GM23338 (cell line): ENCODE measurements at regions not wholly inside any gene's neighbourhood (a gene's known extent, or its start where the extent isn't known, plus 50 kb on each side); places are given as distances from the start of the nearest gene placed in this dataset.

Experiments
- ATAC-seq: fragments of 200-7000 bp; cut with Tn5 transposase; 3 replicates; pipeline ENCODE4 v1.9.1; 2020
- DNase-seq: peaks from one replicate; pipeline ENCODE4 v3.0.0-alpha.2; 2015; ENCODE audit warnings: low spot score
- H2AFZ ChIP-seq: fragments of 200-600 bp; sonication (generic); 2 replicates; pipeline ENCODE4 v1.8.0; 2016; ENCODE audit warnings: antibody characterized with exemption, mild to moderate bottlenecking, moderate library complexity
- H3F3A ChIP-seq: fragments of 200-600 bp; sonication (generic); replicated peaks from 2 replicates; pipeline ENCODE4 v1.8.0; 2017; ENCODE audit warnings: antibody characterized with exemption, mixed run types, low read depth
- H3K27ac ChIP-seq: fragments of 200-600 bp; sonication (generic); 2 replicates; pipeline ENCODE4 v1.6.1; 2016; ENCODE audit warnings: low read depth
- H3K27me3 ChIP-seq: fragments of 200-600 bp; sonication (generic); 2 replicates; pipeline ENCODE4 v1.8.0; 2016; ENCODE audit warnings: mild to moderate bottlenecking, mixed run types, moderate library complexity; ENCODE audit not compliant: insufficient read depth
- H3K36me3 ChIP-seq: fragments of 200-600 bp; sonication (generic); 2 replicates; pipeline ENCODE4 v1.8.0; 2016; ENCODE audit warnings: mild to moderate bottlenecking; ENCODE audit not compliant: insufficient read depth
- H3K4me1 ChIP-seq: fragments of 200-600 bp; sonication (generic); 2 replicates; pipeline ENCODE4 v1.8.0; 2016; ENCODE audit warnings: mild to moderate bottlenecking, moderate library complexity; ENCODE audit not compliant: insufficient read depth
- H3K4me2 ChIP-seq: fragments of 200-600 bp; sonication (generic); 2 replicates; pipeline ENCODE4 v1.7.1; 2017; ENCODE audit warnings: mixed run types
- H3K4me3 ChIP-seq: fragments of 200-600 bp; sonication (generic); 2 replicates; pipeline ENCODE4 v1.6.1; 2016; ENCODE audit warnings: mixed run types
- H3K79me2 ChIP-seq: fragments of 200-600 bp; sonication (generic); replicated peaks from 2 replicates; pipeline ENCODE4 v1.8.0; 2017; ENCODE audit warnings: mild to moderate bottlenecking; ENCODE audit not compliant: insufficient read depth
- H3K9me2 ChIP-seq: fragments of 200-600 bp; sonication (generic); 2 replicates; pipeline ENCODE4 v1.8.0; 2017; ENCODE audit not compliant: insufficient read depth
- H4K20me1 ChIP-seq: fragments of 200-600 bp; sonication (generic); replicated peaks from 2 replicates; pipeline ENCODE4 v1.8.0; 2017; ENCODE audit warnings: mild to moderate bottlenecking; ENCODE audit not compliant: insufficient read depth
- H3K27ac Mint-ChIP-seq: 2 replicates; pipeline ENCODE4 v1.8.0; 2020; ENCODE audit warnings: inconsistent platforms, mild to moderate bottlenecking, moderate library complexity, mixed read lengths
- H3K27me3 Mint-ChIP-seq: 3 replicates; pipeline ENCODE4 v1.8.0; 2022; ENCODE audit warnings: low read depth, mild to moderate bottlenecking, moderate library complexity, mixed read lengths, inconsistent platforms; ENCODE audit not compliant: insufficient read depth, poor library complexity
- H3K36me3 Mint-ChIP-seq: 3 replicates; pipeline ENCODE4 v1.8.0; 2021; ENCODE audit warnings: low read depth, mild to moderate bottlenecking, inconsistent platforms, moderate library complexity, mixed read lengths
- H3K4me1 Mint-ChIP-seq: 3 replicates; pipeline ENCODE4 v1.8.0; 2020; ENCODE audit warnings: mild to moderate bottlenecking, inconsistent platforms, mixed read lengths
- H3K4me3 Mint-ChIP-seq: 3 replicates; pipeline ENCODE4 v1.8.0; 2021; ENCODE audit warnings: moderate library complexity, mild to moderate bottlenecking, inconsistent platforms, mixed read lengths
- H3K9me3 Mint-ChIP-seq: 3 replicates; pipeline ENCODE4 v1.8.0; 2020; ENCODE audit warnings: moderate library complexity, mild to moderate bottlenecking, inconsistent platforms, mixed read lengths
- CREB1 ChIP-seq: fragments of 250-450 bp; sonication (Bioruptor Pico); IDR thresholded peaks from 2 replicates; pipeline ENCODE4 v1.5.0; 2020; ENCODE audit warnings: low read depth, mild to moderate bottlenecking, moderate library complexity
- EZH2 ChIP-seq: fragments of 200-600 bp; sonication (generic); IDR thresholded peaks from one replicate; pipeline ENCODE4 v1.8.0; 2017; ENCODE audit warnings: antibody characterized with exemption, mild to moderate bottlenecking, low read depth; ENCODE audit not compliant: unreplicated experiment
- EZH2phosphoT487 ChIP-seq: fragments of 200-600 bp; sonication (generic); IDR thresholded peaks from one replicate; pipeline ENCODE4 v1.8.1; 2018; ENCODE audit warnings: antibody characterized with exemption; ENCODE audit not compliant: unreplicated experiment
- JUNB ChIP-seq: IDR thresholded peaks from one replicate; pipeline ENCODE4 v1.6.1; 2016; ENCODE audit warnings: antibody characterized with exemption; ENCODE audit not compliant: unreplicated experiment
- NANOG ChIP-seq: IDR thresholded peaks from 2 replicates; pipeline ENCODE4 v1.6.1; 2016; ENCODE audit warnings: antibody characterized with exemption, borderline replicate concordance
- POLR2AphosphoS5 ChIP-seq: IDR thresholded peaks from 2 replicates; pipeline ENCODE4 v1.6.1; 2016; ENCODE audit warnings: antibody characterized with exemption, low read depth
- STAT1 ChIP-seq: IDR thresholded peaks from one replicate; pipeline ENCODE4 v1.6.1; 2016; ENCODE audit warnings: antibody characterized with exemption; ENCODE audit not compliant: unreplicated experiment
- ZNF114 ChIP-seq: fragments of 250-450 bp; sonication (Bioruptor Pico); IDR thresholded peaks from 2 replicates; pipeline ENCODE4 v1.5.0; 2020; ENCODE audit warnings: mild to moderate bottlenecking, moderate library complexity
- ZNF331 ChIP-seq: fragments of 250-450 bp; sonication (Bioruptor Pico); IDR thresholded peaks from 2 replicates; pipeline ENCODE4 v1.5.0; 2020; ENCODE audit warnings: low read depth, mild to moderate bottlenecking, moderate library complexity
- TF ChIP-seq, protein P1 (sequence below), 2 experiments: fragments of 200-600 bp in 1 of 2; sonication (generic) in 1 of 2; conservative IDR thresholded peaks; 2 replicates each; pipeline versions ENCODE4 v1.5.1 to v1.6.1; 2016 to 2017; ENCODE audit warnings: antibody characterized with exemption in 2 of 2, low read depth in 2 of 2, mild to moderate bottlenecking in 2 of 2, moderate library complexity in 1 of 2
- TF ChIP-seq, protein P2 (sequence below): IDR thresholded peaks from 2 replicates; pipeline ENCODE4 v1.6.1; 2016; ENCODE audit warnings: antibody characterized with exemption
- TF ChIP-seq, protein P3 (sequence below): fragments of 250-450 bp; sonication (Bioruptor Pico); IDR thresholded peaks from 2 replicates; pipeline ENCODE4 v1.5.0; 2020; ENCODE audit warnings: mild to moderate bottlenecking, moderate library complexity
- TF ChIP-seq, protein P4 (sequence below): IDR thresholded peaks from one replicate; pipeline ENCODE4 v1.6.1; 2018; ENCODE audit warnings: antibody characterized with exemption; ENCODE audit not compliant: unreplicated experiment

DNA sequence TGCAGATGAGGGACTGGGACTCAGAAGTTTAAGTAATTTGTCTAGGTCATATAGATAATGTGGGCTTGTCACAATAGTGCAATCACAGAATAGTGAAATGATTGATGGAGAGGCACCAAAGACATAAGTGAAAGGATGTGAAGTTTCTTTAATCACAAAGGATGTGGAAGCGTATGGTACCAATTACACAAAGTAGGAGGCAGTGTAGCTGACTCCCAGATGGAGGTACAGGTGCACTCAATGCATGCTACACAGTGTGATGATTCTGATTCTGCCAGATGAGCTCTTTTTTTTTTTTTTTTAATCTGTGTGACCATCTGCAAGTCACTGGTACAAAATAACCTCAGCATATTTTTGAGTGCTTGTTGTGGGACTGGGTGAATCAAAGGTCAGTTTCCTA is 411.3 kb downstream of the SPRY1 start:
- Mint-ChIP-seq H3K27ac (no peak overlapping the region), H3K36me3 (no peaks in the 10 kb centered on the region), H3K9me3 (no peaks in the 10 kb centered on the region), H3K4me3 (no peak overlapping the region), H3K27me3 (no peaks in the 10 kb centered on the region), H3K4me1 (peaks cover 13% of the 10 kb centered on the region; the same call in 2 of the 3 replicates)
- no peaks in the 10 kb centered on the region for H3K36me3 ChIP-seq
- H3K4me3 ChIP-seq: no peak overlapping the region
- H3K9me2 ChIP-seq: no peaks in the 10 kb centered on the region
- H3F3A ChIP-seq: no peaks in the 10 kb centered on the region
- DNase-seq: no peak
- no peaks in the 10 kb centered on the region for H3K4me1 ChIP-seq
- no peaks in the 10 kb centered on the region for H4K20me1 ChIP-seq
- no peaks in the 10 kb centered on the region for H3K27me3 ChIP-seq
- no peak for ATAC-seq
- H3K79me2 ChIP-seq: no peaks in the 10 kb centered on the region
- H3K27ac ChIP-seq: no peak overlapping the region
- no peak overlapping the region for H3K4me2 ChIP-seq
- H2AFZ ChIP-seq: no peak overlapping the region
- TF ChIP-seq EZH2phosphoT487 (no peak), ZNF331 (no peak), CREB1 (CRISPR knock-in tag) (no peak), STAT1 (no peak), NANOG (no peak), JUNB (no peak), ZNF114 (CRISPR knock-in tag) (no peak), EZH2 (no peak), POLR2AphosphoS5 (no peak)
- TF ChIP-seq, protein P1, sequence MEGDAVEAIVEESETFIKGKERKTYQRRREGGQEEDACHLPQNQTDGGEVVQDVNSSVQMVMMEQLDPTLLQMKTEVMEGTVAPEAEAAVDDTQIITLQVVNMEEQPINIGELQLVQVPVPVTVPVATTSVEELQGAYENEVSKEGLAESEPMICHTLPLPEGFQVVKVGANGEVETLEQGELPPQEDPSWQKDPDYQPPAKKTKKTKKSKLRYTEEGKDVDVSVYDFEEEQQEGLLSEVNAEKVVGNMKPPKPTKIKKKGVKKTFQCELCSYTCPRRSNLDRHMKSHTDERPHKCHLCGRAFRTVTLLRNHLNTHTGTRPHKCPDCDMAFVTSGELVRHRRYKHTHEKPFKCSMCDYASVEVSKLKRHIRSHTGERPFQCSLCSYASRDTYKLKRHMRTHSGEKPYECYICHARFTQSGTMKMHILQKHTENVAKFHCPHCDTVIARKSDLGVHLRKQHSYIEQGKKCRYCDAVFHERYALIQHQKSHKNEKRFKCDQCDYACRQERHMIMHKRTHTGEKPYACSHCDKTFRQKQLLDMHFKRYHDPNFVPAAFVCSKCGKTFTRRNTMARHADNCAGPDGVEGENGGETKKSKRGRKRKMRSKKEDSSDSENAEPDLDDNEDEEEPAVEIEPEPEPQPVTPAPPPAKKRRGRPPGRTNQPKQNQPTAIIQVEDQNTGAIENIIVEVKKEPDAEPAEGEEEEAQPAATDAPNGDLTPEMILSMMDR (conservative IDR thresholded peaks at IDR 0.05; ENCODE audit: low read depth in 2 of 2): no peak
- TF ChIP-seq, protein P2, sequence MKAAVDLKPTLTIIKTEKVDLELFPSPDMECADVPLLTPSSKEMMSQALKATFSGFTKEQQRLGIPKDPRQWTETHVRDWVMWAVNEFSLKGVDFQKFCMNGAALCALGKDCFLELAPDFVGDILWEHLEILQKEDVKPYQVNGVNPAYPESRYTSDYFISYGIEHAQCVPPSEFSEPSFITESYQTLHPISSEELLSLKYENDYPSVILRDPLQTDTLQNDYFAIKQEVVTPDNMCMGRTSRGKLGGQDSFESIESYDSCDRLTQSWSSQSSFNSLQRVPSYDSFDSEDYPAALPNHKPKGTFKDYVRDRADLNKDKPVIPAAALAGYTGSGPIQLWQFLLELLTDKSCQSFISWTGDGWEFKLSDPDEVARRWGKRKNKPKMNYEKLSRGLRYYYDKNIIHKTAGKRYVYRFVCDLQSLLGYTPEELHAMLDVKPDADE: no peak
- TF ChIP-seq, protein P3, sequence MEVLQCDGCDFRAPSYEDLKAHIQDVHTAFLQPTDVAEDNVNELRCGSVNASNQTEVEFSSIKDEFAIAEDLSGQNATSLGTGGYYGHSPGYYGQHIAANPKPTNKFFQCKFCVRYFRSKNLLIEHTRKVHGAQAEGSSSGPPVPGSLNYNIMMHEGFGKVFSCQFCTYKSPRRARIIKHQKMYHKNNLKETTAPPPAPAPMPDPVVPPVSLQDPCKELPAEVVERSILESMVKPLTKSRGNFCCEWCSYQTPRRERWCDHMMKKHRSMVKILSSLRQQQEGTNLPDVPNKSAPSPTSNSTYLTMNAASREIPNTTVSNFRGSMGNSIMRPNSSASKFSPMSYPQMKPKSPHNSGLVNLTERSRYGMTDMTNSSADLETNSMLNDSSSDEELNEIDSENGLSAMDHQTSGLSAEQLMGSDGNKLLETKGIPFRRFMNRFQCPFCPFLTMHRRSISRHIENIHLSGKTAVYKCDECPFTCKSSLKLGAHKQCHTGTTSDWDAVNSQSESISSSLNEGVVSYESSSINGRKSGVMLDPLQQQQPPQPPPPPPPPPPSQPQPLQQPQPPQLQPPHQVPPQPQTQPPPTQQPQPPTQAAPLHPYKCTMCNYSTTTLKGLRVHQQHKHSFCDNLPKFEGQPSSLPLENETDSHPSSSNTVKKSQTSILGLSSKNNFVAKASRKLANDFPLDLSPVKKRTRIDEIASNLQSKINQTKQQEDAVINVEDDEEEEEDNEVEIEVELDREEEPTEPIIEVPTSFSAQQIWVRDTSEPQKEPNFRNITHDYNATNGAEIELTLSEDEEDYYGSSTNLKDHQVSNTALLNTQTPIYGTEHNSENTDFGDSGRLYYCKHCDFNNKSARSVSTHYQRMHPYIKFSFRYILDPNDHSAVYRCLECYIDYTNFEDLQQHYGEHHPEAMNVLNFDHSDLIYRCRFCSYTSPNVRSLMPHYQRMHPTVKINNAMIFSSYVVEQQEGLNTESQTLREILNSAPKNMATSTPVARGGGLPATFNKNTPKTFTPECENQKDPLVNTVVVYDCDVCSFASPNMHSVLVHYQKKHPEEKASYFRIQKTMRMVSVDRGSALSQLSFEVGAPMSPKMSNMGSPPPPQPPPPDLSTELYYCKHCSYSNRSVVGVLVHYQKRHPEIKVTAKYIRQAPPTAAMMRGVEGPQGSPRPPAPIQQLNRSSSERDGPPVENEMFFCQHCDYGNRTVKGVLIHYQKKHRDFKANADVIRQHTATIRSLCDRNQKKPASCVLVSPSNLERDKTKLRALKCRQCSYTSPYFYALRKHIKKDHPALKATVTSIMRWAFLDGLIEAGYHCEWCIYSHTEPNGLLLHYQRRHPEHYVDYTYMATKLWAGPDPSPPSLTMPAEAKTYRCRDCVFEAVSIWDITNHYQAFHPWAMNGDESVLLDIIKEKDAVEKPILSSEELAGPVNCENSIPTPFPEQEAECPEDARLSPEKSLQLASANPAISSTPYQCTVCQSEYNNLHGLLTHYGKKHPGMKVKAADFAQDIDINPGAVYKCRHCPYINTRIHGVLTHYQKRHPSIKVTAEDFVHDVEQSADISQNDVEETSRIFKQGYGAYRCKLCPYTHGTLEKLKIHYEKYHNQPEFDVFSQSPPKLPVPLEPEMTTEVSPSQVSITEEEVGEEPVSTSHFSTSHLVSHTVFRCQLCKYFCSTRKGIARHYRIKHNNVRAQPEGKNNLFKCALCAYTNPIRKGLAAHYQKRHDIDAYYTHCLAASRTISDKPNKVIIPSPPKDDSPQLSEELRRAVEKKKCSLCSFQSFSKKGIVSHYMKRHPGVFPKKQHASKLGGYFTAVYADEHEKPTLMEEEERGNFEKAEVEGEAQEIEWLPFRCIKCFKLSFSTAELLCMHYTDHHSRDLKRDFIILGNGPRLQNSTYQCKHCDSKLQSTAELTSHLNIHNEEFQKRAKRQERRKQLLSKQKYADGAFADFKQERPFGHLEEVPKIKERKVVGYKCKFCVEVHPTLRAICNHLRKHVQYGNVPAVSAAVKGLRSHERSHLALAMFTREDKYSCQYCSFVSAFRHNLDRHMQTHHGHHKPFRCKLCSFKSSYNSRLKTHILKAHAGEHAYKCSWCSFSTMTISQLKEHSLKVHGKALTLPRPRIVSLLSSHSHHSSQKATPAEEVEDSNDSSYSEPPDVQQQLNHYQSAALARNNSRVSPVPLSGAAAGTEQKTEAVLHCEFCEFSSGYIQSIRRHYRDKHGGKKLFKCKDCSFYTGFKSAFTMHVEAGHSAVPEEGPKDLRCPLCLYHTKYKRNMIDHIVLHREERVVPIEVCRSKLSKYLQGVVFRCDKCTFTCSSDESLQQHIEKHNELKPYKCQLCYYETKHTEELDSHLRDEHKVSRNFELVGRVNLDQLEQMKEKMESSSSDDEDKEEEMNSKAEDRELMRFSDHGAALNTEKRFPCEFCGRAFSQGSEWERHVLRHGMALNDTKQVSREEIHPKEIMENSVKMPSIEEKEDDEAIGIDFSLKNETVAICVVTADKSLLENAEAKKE (CRISPR knock-in tag): no peak
- TF ChIP-seq, protein P4, sequence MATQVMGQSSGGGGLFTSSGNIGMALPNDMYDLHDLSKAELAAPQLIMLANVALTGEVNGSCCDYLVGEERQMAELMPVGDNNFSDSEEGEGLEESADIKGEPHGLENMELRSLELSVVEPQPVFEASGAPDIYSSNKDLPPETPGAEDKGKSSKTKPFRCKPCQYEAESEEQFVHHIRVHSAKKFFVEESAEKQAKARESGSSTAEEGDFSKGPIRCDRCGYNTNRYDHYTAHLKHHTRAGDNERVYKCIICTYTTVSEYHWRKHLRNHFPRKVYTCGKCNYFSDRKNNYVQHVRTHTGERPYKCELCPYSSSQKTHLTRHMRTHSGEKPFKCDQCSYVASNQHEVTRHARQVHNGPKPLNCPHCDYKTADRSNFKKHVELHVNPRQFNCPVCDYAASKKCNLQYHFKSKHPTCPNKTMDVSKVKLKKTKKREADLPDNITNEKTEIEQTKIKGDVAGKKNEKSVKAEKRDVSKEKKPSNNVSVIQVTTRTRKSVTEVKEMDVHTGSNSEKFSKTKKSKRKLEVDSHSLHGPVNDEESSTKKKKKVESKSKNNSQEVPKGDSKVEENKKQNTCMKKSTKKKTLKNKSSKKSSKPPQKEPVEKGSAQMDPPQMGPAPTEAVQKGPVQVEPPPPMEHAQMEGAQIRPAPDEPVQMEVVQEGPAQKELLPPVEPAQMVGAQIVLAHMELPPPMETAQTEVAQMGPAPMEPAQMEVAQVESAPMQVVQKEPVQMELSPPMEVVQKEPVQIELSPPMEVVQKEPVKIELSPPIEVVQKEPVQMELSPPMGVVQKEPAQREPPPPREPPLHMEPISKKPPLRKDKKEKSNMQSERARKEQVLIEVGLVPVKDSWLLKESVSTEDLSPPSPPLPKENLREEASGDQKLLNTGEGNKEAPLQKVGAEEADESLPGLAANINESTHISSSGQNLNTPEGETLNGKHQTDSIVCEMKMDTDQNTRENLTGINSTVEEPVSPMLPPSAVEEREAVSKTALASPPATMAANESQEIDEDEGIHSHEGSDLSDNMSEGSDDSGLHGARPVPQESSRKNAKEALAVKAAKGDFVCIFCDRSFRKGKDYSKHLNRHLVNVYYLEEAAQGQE: no peak
